Panc1 (cell line): ENCODE measurements at regions not wholly inside any gene's neighbourhood (a gene's known extent, or its start where the extent isn't known, plus 50 kb on each side); places are given as distances from the start of the nearest gene placed in this dataset.

Experiments
- ATAC-seq: fragments of 200-7000 bp; cut with Tn5 transposase; 2 replicates; pipeline ENCODE4 v1.9.1; 2020; ENCODE audit warnings: mild to moderate bottlenecking, moderate library complexity
- BruUV-seq: library from RNA; stranded (reverse); fragments of 400-500 nt; replicated peaks from 2 replicates; lab custom pipeline; 2021; lab: Mats Ljungman, UMichigan
- CTCF ChIA-PET: fragments of 300-600 bp; sonication (Branson Sonifier 250); formaldehyde crosslinking; loops from one replicate; lab custom pipeline; 2022; ENCODE audit warnings: antibody characterized with exemption; lab: Charles Lee
- POLR2A ChIA-PET: fragments of 300-600 bp; sonication (Branson Sonifier 250); formaldehyde crosslinking; loops from one replicate; lab custom pipeline; 2022; ENCODE audit warnings: antibody characterized with exemption; lab: Charles Lee
- DNase-seq: peaks from one replicate; pipeline ENCODE4 v3.0.0-alpha.2; 2010; ENCODE audit warnings: low read depth, low spot score
- H3K27ac ChIP-seq: 2 replicates; pipeline ENCODE4 v1.5.1; 2011; ENCODE audit warnings: mild to moderate bottlenecking, low read length, inconsistent platforms
- H3K27me3 ChIP-seq: fragments of 200-500 bp; sonication (Bioruptor generic); 2 replicates; pipeline ENCODE4 v1.6.0; 2014; ENCODE audit warnings: low read length, inconsistent platforms; ENCODE audit not compliant: control insufficient read depth, insufficient read depth
- H3K36me3 ChIP-seq: fragments of 200-500 bp; sonication (Bioruptor generic); 2 replicates; pipeline ENCODE4 v1.5.1; 2014; ENCODE audit warnings: inconsistent platforms, mild to moderate bottlenecking, low read length, moderate library complexity; ENCODE audit not compliant: control insufficient read depth, insufficient read depth
- H3K4me1 ChIP-seq: 2 replicates; pipeline ENCODE4 v1.5.1; 2011; ENCODE audit warnings: inconsistent platforms, mild to moderate bottlenecking, low read length, moderate library complexity; ENCODE audit not compliant: control insufficient read depth, insufficient read depth
- H3K4me3 ChIP-seq, 2 experiments: 2 replicates each; pipeline ENCODE4 v1.5.1; 2011 to 2012; ENCODE audit warnings: low read depth in 2 of 2, low read length in 2 of 2, mild to moderate bottlenecking in 2 of 2, inconsistent platforms in 1 of 2, moderate library complexity in 1 of 2
- H3K9me3 ChIP-seq: fragments of 200-500 bp; sonication (Bioruptor generic); 2 replicates; pipeline ENCODE4 v1.5.1; 2014; ENCODE audit warnings: low read depth, mild to moderate bottlenecking, inconsistent platforms, low read length, moderate library complexity; ENCODE audit not compliant: control insufficient read depth, insufficient read depth
- POLR2AphosphoS5 ChIP-seq: IDR thresholded peaks from 2 replicates; pipeline ENCODE4 v1.6.1; 2012; ENCODE audit warnings: mild to moderate bottlenecking, low read depth, low read length, moderate library complexity
- SIN3A ChIP-seq: IDR thresholded peaks from 2 replicates; pipeline ENCODE4 v1.6.1; 2012; ENCODE audit warnings: low read depth, mild to moderate bottlenecking, low read length, moderate library complexity, borderline replicate concordance; ENCODE audit not compliant: insufficient read depth
- TCF7L2 ChIP-seq: IDR thresholded peaks from 2 replicates; pipeline ENCODE4 v1.6.1; 2011; ENCODE audit warnings: mild to moderate bottlenecking, low read depth, low read length, inconsistent platforms
- in situ Hi-C: cut with HindIII; loops from 2 replicates; pipeline ENCODE4 v1.10.0; 2016; ENCODE audit warnings: low sequenced_read_pairs, low pct_unique_long_range_greater_than_20kb
- intact Hi-C: fragments of 100-400 bp; cut with micrococcal nuclease; formaldehyde crosslinking; loops from one replicate; pipeline ENCODE4 v1.10.0; 2022; ENCODE audit not compliant: unreplicated experiment
- TF ChIP-seq, protein P1 (sequence below), 2 experiments: IDR thresholded peaks; 2 replicates each; pipeline ENCODE4 v1.6.1; 2011 to 2012; ENCODE audit warnings: low read depth in 2 of 2, control low read depth in 1 of 2, low read length in 1 of 2, mild to moderate bottlenecking in 1 of 2, moderate library complexity in 1 of 2; ENCODE audit not compliant: insufficient read depth in 1 of 2
- TF ChIP-seq, protein P2 (sequence below): fragments of 450-650 bp; IDR thresholded peaks from 2 replicates; pipeline ENCODE4 v1.5.1; 2017; ENCODE audit warnings: mild to moderate bottlenecking

DNA sequence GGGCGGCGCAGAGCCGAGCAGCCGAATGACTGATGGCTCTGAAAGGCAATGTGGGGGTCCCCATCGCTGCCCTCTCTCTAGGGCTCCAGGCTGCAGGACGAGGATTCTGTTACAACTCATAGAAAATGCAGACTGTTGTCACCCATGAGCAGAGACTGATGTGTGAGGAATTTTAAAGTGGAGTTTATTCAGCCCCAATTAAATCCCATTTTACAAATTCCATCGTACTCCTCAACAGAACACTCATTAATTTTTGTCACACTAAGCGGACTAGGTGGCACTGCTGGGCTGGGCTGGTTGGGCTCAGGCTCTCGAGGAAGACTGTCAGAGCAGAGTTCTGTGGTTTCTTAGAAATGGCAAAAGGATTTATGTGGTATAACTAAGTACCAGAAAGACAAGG lies 102.6 kb upstream of the SPON1 start:
- in situ Hi-C loops (no loop called here), intact Hi-C loops (no loop called here)
- H3K9me3 ChIP-seq, result no peaks in the 10 kb centered on the region
- BruUV-seq, result no TSS peak
- H3K4me3 ChIP-seq, result no peak overlapping the region
- no peak overlapping the region for H3K27ac ChIP-seq
- ChIA-PET CTCF (no interaction called here), POLR2A (no interaction called here)
- no peak for ATAC-seq
- TF ChIP-seq, protein P1, sequence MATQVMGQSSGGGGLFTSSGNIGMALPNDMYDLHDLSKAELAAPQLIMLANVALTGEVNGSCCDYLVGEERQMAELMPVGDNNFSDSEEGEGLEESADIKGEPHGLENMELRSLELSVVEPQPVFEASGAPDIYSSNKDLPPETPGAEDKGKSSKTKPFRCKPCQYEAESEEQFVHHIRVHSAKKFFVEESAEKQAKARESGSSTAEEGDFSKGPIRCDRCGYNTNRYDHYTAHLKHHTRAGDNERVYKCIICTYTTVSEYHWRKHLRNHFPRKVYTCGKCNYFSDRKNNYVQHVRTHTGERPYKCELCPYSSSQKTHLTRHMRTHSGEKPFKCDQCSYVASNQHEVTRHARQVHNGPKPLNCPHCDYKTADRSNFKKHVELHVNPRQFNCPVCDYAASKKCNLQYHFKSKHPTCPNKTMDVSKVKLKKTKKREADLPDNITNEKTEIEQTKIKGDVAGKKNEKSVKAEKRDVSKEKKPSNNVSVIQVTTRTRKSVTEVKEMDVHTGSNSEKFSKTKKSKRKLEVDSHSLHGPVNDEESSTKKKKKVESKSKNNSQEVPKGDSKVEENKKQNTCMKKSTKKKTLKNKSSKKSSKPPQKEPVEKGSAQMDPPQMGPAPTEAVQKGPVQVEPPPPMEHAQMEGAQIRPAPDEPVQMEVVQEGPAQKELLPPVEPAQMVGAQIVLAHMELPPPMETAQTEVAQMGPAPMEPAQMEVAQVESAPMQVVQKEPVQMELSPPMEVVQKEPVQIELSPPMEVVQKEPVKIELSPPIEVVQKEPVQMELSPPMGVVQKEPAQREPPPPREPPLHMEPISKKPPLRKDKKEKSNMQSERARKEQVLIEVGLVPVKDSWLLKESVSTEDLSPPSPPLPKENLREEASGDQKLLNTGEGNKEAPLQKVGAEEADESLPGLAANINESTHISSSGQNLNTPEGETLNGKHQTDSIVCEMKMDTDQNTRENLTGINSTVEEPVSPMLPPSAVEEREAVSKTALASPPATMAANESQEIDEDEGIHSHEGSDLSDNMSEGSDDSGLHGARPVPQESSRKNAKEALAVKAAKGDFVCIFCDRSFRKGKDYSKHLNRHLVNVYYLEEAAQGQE (IDR thresholded peaks at IDR 0.05; ENCODE audit: insufficient read depth in 1 of 2, low read depth in 2 of 2, low read length in 1 of 2), result no peak
- TF ChIP-seq, protein P2, sequence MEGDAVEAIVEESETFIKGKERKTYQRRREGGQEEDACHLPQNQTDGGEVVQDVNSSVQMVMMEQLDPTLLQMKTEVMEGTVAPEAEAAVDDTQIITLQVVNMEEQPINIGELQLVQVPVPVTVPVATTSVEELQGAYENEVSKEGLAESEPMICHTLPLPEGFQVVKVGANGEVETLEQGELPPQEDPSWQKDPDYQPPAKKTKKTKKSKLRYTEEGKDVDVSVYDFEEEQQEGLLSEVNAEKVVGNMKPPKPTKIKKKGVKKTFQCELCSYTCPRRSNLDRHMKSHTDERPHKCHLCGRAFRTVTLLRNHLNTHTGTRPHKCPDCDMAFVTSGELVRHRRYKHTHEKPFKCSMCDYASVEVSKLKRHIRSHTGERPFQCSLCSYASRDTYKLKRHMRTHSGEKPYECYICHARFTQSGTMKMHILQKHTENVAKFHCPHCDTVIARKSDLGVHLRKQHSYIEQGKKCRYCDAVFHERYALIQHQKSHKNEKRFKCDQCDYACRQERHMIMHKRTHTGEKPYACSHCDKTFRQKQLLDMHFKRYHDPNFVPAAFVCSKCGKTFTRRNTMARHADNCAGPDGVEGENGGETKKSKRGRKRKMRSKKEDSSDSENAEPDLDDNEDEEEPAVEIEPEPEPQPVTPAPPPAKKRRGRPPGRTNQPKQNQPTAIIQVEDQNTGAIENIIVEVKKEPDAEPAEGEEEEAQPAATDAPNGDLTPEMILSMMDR, result no peak
- H3K4me1 ChIP-seq, result no peaks in the 10 kb centered on the region
- no peaks in the 10 kb centered on the region for H3K27me3 ChIP-seq
- H3K36me3 ChIP-seq, result no peaks in the 10 kb centered on the region
- DNase-seq, result no peak

- no peak for DNase-seq
- intact Hi-C loops, result no loop called here
- ChIA-PET CTCF (no interaction called here), POLR2A (no interaction called here)
- no peaks in the 10 kb centered on the region for H3K36me3 ChIP-seq
- no peak overlapping the region for H3K27ac ChIP-seq
- no peaks in the 10 kb centered on the region for H3K4me1 ChIP-seq
- BruUV-seq, result no TSS peak
- no peaks in the 10 kb centered on the region for H3K9me3 ChIP-seq
- no peak for ATAC-seq
- in situ Hi-C loops, result no loop called here
- TF ChIP-seq TCF7L2, result no peak
- TF ChIP-seq, protein P2, result no peak
- no peak for TF ChIP-seq POLR2AphosphoS5
- TF ChIP-seq SIN3A, result no peak
- TF ChIP-seq, protein P1 (IDR thresholded peaks at IDR 0.05; ENCODE audit: insufficient read depth in 1 of 2, low read depth in 2 of 2, low read length in 1 of 2), result no peak
- no peaks in the 10 kb centered on the region for H3K27me3 ChIP-seq
- no peak overlapping the region for H3K4me3 ChIP-seq
Measured at GRCh38 chr11:13861411-13861810, 101.1 kb upstream of the SPON1 start.
